GM20000 (cell line): ENCODE measurements at regions not wholly inside any gene's neighbourhood (a gene's known extent, or its start where the extent isn't known, plus 50 kb on each side); places are given as distances from the start of the nearest gene placed in this dataset.
"Not testable (repeated sequence)": the region's sequence is repeated elsewhere in the genome, so short reads cannot be mapped to it uniquely, and the experiment has no call there.

Experiments used
- DNase-seq: peaks from one replicate; pipeline ENCODE4 v3.0.0; 2012; ENCODE audit warnings: low spot score
- CTCF ChIP-seq: IDR thresholded peaks from 2 replicates; pipeline ENCODE4 v1.5.1; 2012; ENCODE audit warnings: mild to moderate bottlenecking, control low read depth; ENCODE audit errors: extremely low read depth, missing control alignments

GRCh38 chr12:83244001-83244400 lies 557.3 kb downstream of the TMTC2 start:
- no peak for DNase-seq
- TF ChIP-seq CTCF: no peak

- not testable (repeated sequence) for DNase-seq
Measured at GRCh38 chr12:83233987-83234386, 547.3 kb downstream of the TMTC2 start.

GRCh38 chr12:83226960-83227359 lies 540.3 kb downstream of the TMTC2 start:
- DNase-seq: not testable (repeated sequence)

- no peak for DNase-seq
- no peak for TF ChIP-seq CTCF
Measured at GRCh38 chr12:83225806-83226205, 539.1 kb downstream of the TMTC2 start.

GRCh38 chr12:83224012-83224411 lies 537.3 kb downstream of the TMTC2 start:
- no peak for DNase-seq
- no peak for TF ChIP-seq CTCF

GRCh38 chr12:83220774-83221173 lies 534.1 kb downstream of the TMTC2 start:
- DNase-seq: no peak
- no peak for TF ChIP-seq CTCF

- TF ChIP-seq CTCF: no peak
- no peak for DNase-seq
Measured at GRCh38 chr12:83216230-83216629, 529.5 kb downstream of the TMTC2 start.

GRCh38 chr12:83214185-83214584 lies 527.5 kb downstream of the TMTC2 start:
- DNase-seq: no peak
- no peak for TF ChIP-seq CTCF

GRCh38 chr12:83210933-83211332 lies 524.2 kb downstream of the TMTC2 start:
- DNase-seq: no peak
- no peak for TF ChIP-seq CTCF
